ENCODE measurements at regions not wholly inside any gene's neighbourhood (a gene's known extent, or its start where the extent isn't known, plus 50 kb on each side); places are given as distances from the start of the nearest gene placed in this dataset.

- DNase-seq (ENCODE audit: low read depth): no peak
- no peak for TF ChIP-seq CTCF (conservative IDR thresholded peaks at IDR 0.05; ENCODE audit: low read depth, low read length)
These were observed 205.5 kb downstream of the USP12 start for GRCh38 chr13:26965952-26966700.

GRCh38 chr13:26964278-26965250, 204.0 kb upstream of the GPR12 start:
- TF ChIP-seq CTCF (conservative IDR thresholded peaks at IDR 0.05; ENCODE audit: low read depth, low read length): no peak
- DNase-seq (ENCODE audit: low read depth): no peak
- no peak overlapping the region for H3K4me3 ChIP-seq (ENCODE audit: low read depth, low read length)

More at GRCh38 chr13:26965952-26966700, 205.5 kb downstream of the USP12 start:
- no peak overlapping the region for H3K4me3 ChIP-seq (ENCODE audit: low read depth, low read length)

GRCh38 chr13:26962671-26963070, 202.1 kb upstream of the GPR12 start:
- no peak for DNase-seq (ENCODE audit: low read depth)
- no peak for TF ChIP-seq CTCF (conservative IDR thresholded peaks at IDR 0.05; ENCODE audit: low read depth, low read length)

GRCh38 chr13:26961890-26962615, 201.5 kb upstream of the GPR12 start:
- H3K4me3 ChIP-seq (ENCODE audit: low read depth, low read length): no peak overlapping the region
- TF ChIP-seq CTCF (conservative IDR thresholded peaks at IDR 0.05; ENCODE audit: low read depth, low read length): no peak
- no peak for DNase-seq (ENCODE audit: low read depth)

More at GRCh38 chr13:26962671-26963070, 202.1 kb upstream of the GPR12 start:
- H3K4me3 ChIP-seq (ENCODE audit: low read depth, low read length): no peak overlapping the region

- DNase-seq (ENCODE audit: low read depth): no peak
- H3K4me3 ChIP-seq (ENCODE audit: low read depth, low read length): no peak overlapping the region
- no peak for TF ChIP-seq CTCF (conservative IDR thresholded peaks at IDR 0.05; ENCODE audit: low read depth, low read length)
These were observed 196.6 kb upstream of the GPR12 start for GRCh38 chr13:26957182-26957581.

- no peak for TF ChIP-seq CTCF (conservative IDR thresholded peaks at IDR 0.05; ENCODE audit: low read depth, low read length)
- H3K4me3 ChIP-seq (ENCODE audit: low read depth, low read length): no peak overlapping the region
- DNase-seq (ENCODE audit: low read depth): no peak
These were observed 196.0 kb upstream of the GPR12 start for GRCh38 chr13:26956522-26957142.

Measured in epithelial cell of proximal tubule (primary cell).